HepG2 (cell line): ENCODE measurements at regions not wholly inside any gene's neighbourhood (a gene's known extent, or its start where the extent isn't known, plus 50 kb on each side); places are given as distances from the start of the nearest gene placed in this dataset.

Source experiments
- ATF4 ChIP-seq, 2 experiments: fragments of 450-650 bp in 1 of 2; sonication (generic) in 1 of 2; formaldehyde crosslinking; IDR thresholded peaks; 2 replicates each; pipeline versions ENCODE4 v1.5.0 to v1.8.0; 2020 to 2022; ENCODE audit warnings: mild to moderate bottlenecking in 1 of 2, missing genetic modification reagents in 1 of 2
- CEBPZ ChIP-seq: IDR thresholded peaks from 2 replicates; pipeline ENCODE4 v1.6.1; 2012; ENCODE audit warnings: low read length, improper control_type of control experiment
- CREM ChIP-seq, 2 experiments: sonication (generic) in 1 of 2; formaldehyde crosslinking in 1 of 2; IDR thresholded peaks; 2 replicates each; pipeline versions ENCODE4 v1.4.0 to v1.6.1; 2016 to 2020; ENCODE audit warnings: antibody characterized with exemption in 1 of 2, mild to moderate bottlenecking in 1 of 2, missing genetic modification reagents in 1 of 2
- DPF2 ChIP-seq: sonication (generic); formaldehyde crosslinking; IDR thresholded peaks from 2 replicates; pipeline ENCODE4 v1.4.0; 2020; ENCODE audit warnings: mild to moderate bottlenecking, low read depth, missing genetic modification reagents, borderline replicate concordance
- GLMP ChIP-seq: sonication (generic); formaldehyde crosslinking; IDR thresholded peaks from 2 replicates; pipeline ENCODE4 v1.9.0; 2021; ENCODE audit warnings: missing genetic modification reagents, mild to moderate bottlenecking, borderline replicate concordance
- GMEB2 ChIP-seq: IDR thresholded peaks from 2 replicates; pipeline ENCODE4 v1.6.1; 2016; ENCODE audit warnings: missing biosample characterization, missing genetic modification reagents, low read depth
- HCFC1 ChIP-seq: fragments of 150-350 bp; IDR thresholded peaks from 2 replicates; pipeline ENCODE4 v1.6.1; 2014; ENCODE audit warnings: low read depth, low read length
- NFYB ChIP-seq: sonication (generic); formaldehyde crosslinking; IDR thresholded peaks from 2 replicates; pipeline ENCODE4 v1.4.0; 2020; ENCODE audit warnings: missing genetic modification reagents
- PRDM15 ChIP-seq: sonication (generic); formaldehyde crosslinking; IDR thresholded peaks from 2 replicates; pipeline ENCODE4 v1.4.0; 2020; ENCODE audit warnings: missing genetic modification reagents
- RXRB ChIP-seq: IDR thresholded peaks from 2 replicates; pipeline ENCODE4 v1.6.1; 2016; ENCODE audit warnings: borderline replicate concordance, missing genetic modification reagents, missing compliant biosample characterization
- SMARCE1 ChIP-seq: fragments of 450-650 bp; IDR thresholded peaks from 2 replicates; pipeline ENCODE4 v1.6.1; 2017; ENCODE audit warnings: borderline replicate concordance
- THAP11 ChIP-seq: IDR thresholded peaks from 2 replicates; pipeline ENCODE4 v1.6.1; 2016; ENCODE audit warnings: missing biosample characterization, missing genetic modification reagents
- TMF1 ChIP-seq: sonication (generic); formaldehyde crosslinking; IDR thresholded peaks from 2 replicates; pipeline ENCODE4 v1.8.1; 2022; ENCODE audit warnings: low read depth, missing genetic modification reagents
- ZFP36 ChIP-seq: fragments of 150-350 bp; IDR thresholded peaks from 2 replicates; pipeline ENCODE4 v1.6.1; 2018; ENCODE audit warnings: borderline replicate concordance, low read length, low read depth; ENCODE audit not compliant: partially characterized antibody
- ZFX ChIP-seq: sonication (generic); formaldehyde crosslinking; IDR thresholded peaks from 2 replicates; pipeline ENCODE4 v1.4.0; 2020; ENCODE audit warnings: mild to moderate bottlenecking, low read depth, missing genetic modification reagents, moderate library complexity
- ZNF674 ChIP-seq: sonication (generic); formaldehyde crosslinking; IDR thresholded peaks from 2 replicates; pipeline ENCODE4 v1.5.0; 2020; ENCODE audit warnings: low read depth, mild to moderate bottlenecking, missing genetic modification reagents
- ZNF775 ChIP-seq: sonication (generic); formaldehyde crosslinking; IDR thresholded peaks from 2 replicates; pipeline ENCODE4 v1.4.0; 2020; ENCODE audit warnings: missing genetic modification reagents, mild to moderate bottlenecking, moderate library complexity, borderline replicate concordance
- ZSCAN25 ChIP-seq: sonication (generic); formaldehyde crosslinking; IDR thresholded peaks from 2 replicates; pipeline ENCODE4 v1.8.0; 2022; ENCODE audit warnings: mild to moderate bottlenecking, missing genetic modification reagents

GRCh38 chr20:12594410-12595088 lies 414.2 kb upstream of the SPTLC3 start (continued):
- TF ChIP-seq PRDM15 (CRISPR knock-in tag) (no peak), GMEB2 (CRISPR knock-in tag) (no peak), TMF1 (CRISPR knock-in tag) (no peak), ATF4 (CRISPR knock-in tag; IDR thresholded peaks at IDR 0.05) (peak in 1 of 2 experiments; percentile 97; a peak in 2 of 4 replicates), ZFP36 (no peak), CEBPZ (no peak), NFYB (CRISPR knock-in tag) (0 out of 2 replicates have a peak, but pooled peaks have one; percentile 37), SMARCE1 (no peak), GLMP (CRISPR knock-in tag) (no peak), THAP11 (CRISPR knock-in tag) (peak; percentile 97), HCFC1 (peak; percentile 47; the same call in 1 of the 2 replicates), RXRB (no peak), ZFX (CRISPR knock-in tag) (no peak), CREM (IDR thresholded peaks at IDR 0.05) (no peak), CREM (CRISPR knock-in tag; IDR thresholded peaks at IDR 0.05) (no peak), ZNF775 (CRISPR knock-in tag) (no peak), ZSCAN25 (CRISPR knock-in tag) (no peak), ZNF674 (CRISPR knock-in tag) (no peak), DPF2 (no peak)
